GM12865 (cell line): ENCODE measurements at regions not wholly inside any gene's neighbourhood (a gene's known extent, or its start where the extent isn't known, plus 50 kb on each side); places are given as distances from the start of the nearest gene placed in this dataset.
"Not testable (repeated sequence)": the region's sequence is repeated elsewhere in the genome, so short reads cannot be mapped to it uniquely, and the experiment has no call there.

Experiments
- DNase-seq: peaks from one replicate; pipeline ENCODE4 v3.0.0; 2010; ENCODE audit warnings: low read depth
- H3K4me3 ChIP-seq: 2 replicates; pipeline ENCODE4 v1.5.1; 2011; ENCODE audit warnings: mild to moderate bottlenecking, low read depth, low read length, control low read depth
- TF ChIP-seq, protein P1 (sequence below): IDR thresholded peaks from 2 replicates; pipeline ENCODE4 v1.5.1; 2011; ENCODE audit warnings: low read length, control low read depth, low read depth, inconsistent platforms; ENCODE audit not compliant: insufficient read depth; ENCODE audit errors: missing control alignments

DNA sequence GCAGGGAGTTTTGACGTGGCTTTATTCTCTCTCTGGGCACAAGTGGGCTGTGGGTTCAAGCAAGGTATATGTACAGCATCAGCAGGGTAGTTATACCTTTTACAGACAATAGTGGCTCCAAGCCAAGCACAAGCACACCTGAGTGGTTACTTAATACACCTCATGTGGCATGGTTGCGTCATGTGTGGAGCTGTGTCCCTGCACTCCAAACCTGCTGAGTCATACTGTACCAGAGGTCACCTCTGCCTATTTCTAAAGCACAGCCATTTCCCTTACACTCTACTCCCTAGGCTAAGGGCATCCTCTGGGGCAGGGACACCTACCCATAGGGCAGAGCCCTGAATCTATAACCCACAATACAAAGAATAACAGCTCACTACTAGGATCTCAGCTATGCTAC, 147.3 kb downstream of the OSTF1 start:
- TF ChIP-seq, protein P1, sequence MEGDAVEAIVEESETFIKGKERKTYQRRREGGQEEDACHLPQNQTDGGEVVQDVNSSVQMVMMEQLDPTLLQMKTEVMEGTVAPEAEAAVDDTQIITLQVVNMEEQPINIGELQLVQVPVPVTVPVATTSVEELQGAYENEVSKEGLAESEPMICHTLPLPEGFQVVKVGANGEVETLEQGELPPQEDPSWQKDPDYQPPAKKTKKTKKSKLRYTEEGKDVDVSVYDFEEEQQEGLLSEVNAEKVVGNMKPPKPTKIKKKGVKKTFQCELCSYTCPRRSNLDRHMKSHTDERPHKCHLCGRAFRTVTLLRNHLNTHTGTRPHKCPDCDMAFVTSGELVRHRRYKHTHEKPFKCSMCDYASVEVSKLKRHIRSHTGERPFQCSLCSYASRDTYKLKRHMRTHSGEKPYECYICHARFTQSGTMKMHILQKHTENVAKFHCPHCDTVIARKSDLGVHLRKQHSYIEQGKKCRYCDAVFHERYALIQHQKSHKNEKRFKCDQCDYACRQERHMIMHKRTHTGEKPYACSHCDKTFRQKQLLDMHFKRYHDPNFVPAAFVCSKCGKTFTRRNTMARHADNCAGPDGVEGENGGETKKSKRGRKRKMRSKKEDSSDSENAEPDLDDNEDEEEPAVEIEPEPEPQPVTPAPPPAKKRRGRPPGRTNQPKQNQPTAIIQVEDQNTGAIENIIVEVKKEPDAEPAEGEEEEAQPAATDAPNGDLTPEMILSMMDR, result no peak
- DNase-seq, result no peak
- H3K4me3 ChIP-seq, result no peak overlapping the region

DNA sequence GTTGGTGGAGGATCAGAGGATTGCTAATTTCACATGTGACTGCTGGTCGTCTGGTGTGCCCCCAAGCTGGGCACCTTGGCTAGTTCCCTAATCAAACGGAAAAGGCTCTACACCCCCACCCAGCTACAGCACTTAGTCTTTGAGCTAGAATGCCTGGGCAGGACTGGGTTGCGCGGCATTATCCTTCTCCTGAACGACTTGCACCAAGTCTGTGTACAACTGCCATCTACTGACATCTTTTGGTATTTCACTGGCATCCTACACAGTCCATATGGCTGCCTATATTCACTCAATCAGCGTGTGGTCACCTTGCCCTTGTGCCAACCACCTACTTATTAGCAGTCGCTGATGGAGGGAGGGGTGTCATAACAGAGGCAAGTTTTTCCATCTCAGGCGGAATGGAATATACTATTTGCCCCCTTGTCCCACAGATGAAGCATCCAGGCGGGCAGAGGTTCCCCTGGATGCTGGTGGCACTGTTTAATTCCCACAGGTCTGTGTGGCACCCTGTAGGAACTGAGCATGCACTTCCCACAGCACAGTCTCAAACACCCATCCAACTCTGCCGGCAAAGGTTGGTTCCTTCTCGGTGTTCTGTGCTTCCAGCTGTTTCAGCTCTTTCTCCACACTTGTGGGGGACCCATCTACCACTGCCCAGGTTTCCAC, 150.1 kb downstream of the OSTF1 start:
- peak; percentile 63 for DNase-seq
- TF ChIP-seq, protein P1, result peak; percentile 51
- H3K4me3 ChIP-seq, result no peak overlapping the region

DNA sequence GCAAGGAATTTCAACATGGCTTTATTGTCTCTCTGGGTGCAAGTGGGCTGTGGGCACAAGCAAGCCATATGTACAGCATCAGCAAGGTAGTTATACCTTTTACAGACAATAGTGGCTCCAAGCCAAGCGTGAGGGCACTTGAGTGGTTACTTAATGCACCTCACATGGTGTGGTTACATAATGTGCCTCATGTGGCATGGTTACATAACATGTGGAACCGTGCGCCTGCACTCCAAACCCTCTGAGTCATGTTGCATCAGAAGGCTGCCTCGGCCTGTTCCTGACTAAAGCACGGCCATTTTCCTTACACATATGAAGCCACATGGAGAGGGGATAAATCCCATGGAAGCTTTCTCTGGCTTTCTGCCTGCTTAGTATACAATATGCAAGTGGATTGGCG, 150.9 kb downstream of the OSTF1 start:
- H3K4me3 ChIP-seq, result no peak overlapping the region
- TF ChIP-seq, protein P1, result no peak
- DNase-seq, result no peak

DNA sequence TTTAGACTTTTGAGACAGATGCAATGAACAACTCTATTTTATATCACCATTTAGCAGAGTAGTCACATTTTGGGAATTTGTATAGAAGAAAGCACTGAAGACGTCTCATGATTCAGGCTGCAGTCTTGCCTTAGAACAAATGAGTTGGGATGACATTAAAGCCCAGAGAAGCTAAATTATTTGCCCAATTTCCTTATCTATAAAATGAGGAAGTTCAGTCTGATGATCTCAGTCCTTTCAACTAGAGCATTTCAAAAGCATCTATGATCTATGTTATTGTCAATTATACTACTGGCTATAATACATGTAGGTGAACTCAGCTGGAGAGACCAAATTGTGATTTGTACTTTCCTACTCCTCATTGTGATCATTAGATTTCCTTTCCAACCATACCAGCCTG, 154.1 kb downstream of the OSTF1 start:
- H3K4me3 ChIP-seq, result no peak overlapping the region
- TF ChIP-seq, protein P1, result no peak
- no peak for DNase-seq

DNA sequence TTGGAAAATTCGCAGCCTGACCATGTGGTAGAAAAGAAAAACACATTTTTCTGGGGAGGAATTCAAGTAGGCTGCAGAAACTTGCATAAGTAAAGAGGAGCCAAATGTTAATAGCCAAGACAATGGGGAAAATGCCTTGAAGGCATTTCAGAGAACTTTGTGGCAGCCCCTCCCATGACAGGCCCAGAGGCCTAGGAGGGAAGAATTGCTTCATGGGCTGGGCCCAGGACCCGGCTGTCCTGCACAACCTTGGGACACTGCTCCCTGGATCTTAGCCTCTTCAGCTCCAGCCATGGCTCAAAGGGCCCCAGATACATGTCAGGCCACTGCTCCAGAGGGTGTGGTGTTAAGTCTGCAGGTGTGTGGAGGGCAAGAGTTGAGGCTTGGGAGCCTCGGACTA, 158.6 kb downstream of the OSTF1 start:
- H3K4me3 ChIP-seq, result no peak overlapping the region
- TF ChIP-seq, protein P1, result no peak
- DNase-seq, result no peak

DNA sequence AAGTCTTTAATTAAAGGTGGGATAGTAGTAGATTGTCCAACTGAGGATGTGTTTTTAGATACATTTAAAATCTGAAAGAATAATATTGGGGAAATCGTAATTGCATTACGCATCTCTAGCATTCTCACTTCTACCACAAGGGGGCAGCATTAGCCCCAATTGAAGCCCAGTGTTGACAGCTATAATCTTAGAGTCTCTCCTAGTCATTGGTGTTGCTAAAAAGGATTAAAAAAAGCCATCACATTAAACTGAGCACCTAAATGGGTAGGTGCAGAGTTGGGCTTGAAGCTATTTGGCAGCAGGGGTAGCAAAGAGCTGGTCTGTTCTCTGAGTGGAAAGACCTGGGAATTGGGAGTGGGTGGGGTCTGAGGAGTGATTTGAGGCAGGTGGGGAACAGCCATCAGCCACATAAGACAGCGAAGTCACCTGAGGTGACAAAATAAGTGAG, 177.2 kb downstream of the OSTF1 start:
- TF ChIP-seq, protein P1, result peak; percentile 79
- DNase-seq, result peak; percentile 52
- H3K4me3 ChIP-seq, result no peak overlapping the region

DNA sequence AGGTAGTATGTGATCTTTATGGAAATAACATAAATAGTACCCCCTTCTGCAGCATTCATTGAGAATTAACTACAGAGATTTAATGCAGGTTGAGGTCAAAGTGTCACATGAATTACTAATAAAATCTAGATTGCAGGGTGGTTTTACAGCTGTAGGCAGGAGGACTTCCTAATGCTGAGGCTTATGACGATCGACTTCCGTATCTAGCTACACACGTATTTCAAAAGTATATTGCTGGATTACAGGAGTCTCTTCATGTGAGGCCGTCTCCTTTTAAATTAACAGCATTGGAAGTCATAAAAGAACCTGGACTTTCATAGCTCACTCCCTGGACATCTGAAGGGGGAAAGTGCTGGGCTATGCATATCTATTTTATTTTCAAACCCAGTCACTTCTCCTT, 180.9 kb downstream of the OSTF1 start:
- H3K4me3 ChIP-seq, result no peak overlapping the region
- TF ChIP-seq, protein P1, result no peak
- no peak for DNase-seq

DNA sequence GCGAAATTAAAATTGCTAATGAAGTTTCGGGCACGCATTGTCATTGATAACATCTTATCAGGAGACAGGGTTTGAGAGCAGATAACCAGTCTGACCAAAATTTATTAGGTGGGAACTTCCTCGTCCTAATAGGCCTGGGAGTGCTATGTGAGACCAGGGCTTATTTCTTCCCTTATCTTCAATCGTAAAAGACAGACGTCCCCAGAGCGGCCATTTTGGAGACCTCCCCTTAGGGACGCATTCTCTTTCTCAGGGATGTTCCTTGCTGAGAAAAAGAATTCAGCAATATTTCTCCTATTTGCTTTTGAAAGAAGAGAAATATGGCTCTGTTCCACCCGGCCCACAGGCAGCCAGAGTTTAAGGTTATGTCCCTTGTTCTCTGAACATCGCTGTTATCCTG, 184.7 kb downstream of the OSTF1 start:
- H3K4me3 ChIP-seq, DNase-seq: not testable (repeated sequence)
